Fibroblast of lung (primary cell): ENCODE measurements at regions not wholly inside any gene's neighbourhood (a gene's known extent, or its start where the extent isn't known, plus 50 kb on each side); places are given as distances from the start of the nearest gene placed in this dataset.

Experiments
- DNase-seq, 2 donors: peaks; one replicate each; pipeline versions ENCODE4 v3.0.0 to v3.0.0-alpha.2; 2010; ENCODE audit warnings: low read depth in 2 of 2
- H2AFZ ChIP-seq: 2 replicates; pipeline ENCODE4 v1.5.1; 2012; ENCODE audit warnings: low read length, control low read depth, inconsistent platforms
- H3K27ac ChIP-seq: 2 replicates; pipeline ENCODE4 v1.5.1; 2011; ENCODE audit warnings: low read length, control low read depth; ENCODE audit not compliant: insufficient read depth
- H3K27me3 ChIP-seq: 2 replicates; pipeline ENCODE4 v1.5.1; 2011; ENCODE audit warnings: mild to moderate bottlenecking, low read length; ENCODE audit not compliant: control insufficient read depth, insufficient read depth
- H3K36me3 ChIP-seq: 2 replicates; pipeline ENCODE4 v1.5.1; 2011; ENCODE audit warnings: low read length; ENCODE audit not compliant: control insufficient read depth, insufficient read depth
- H3K4me1 ChIP-seq: 2 replicates; pipeline ENCODE4 v1.5.1; 2011; ENCODE audit warnings: low read length; ENCODE audit not compliant: control insufficient read depth, insufficient read depth; ENCODE audit errors: extremely low read depth
- H3K4me2 ChIP-seq: 2 replicates; pipeline ENCODE4 v1.5.1; 2011; ENCODE audit warnings: low read length, control low read depth; ENCODE audit not compliant: insufficient read depth; ENCODE audit errors: extremely low read depth
- H3K4me3 ChIP-seq, 4 experiments: fragments of 200-600 bp in 1 of 4; sonication (generic) in 1 of 4; replicated peaks in 1 of 4; 2 replicates each; pipeline ENCODE4 v1.5.1; 2011 to 2016; ENCODE audit warnings: low read length in 4 of 4, low read depth in 3 of 4, mild to moderate bottlenecking in 3 of 4, control low read depth in 2 of 4, inconsistent platforms in 1 of 4, mixed read lengths in 1 of 4; ENCODE audit not compliant: insufficient read depth in 1 of 4; ENCODE audit errors: control extremely low read depth in 1 of 4
- H3K79me2 ChIP-seq: 2 replicates; pipeline ENCODE4 v1.5.1; 2012; ENCODE audit warnings: mild to moderate bottlenecking, low read length, inconsistent platforms; ENCODE audit not compliant: control insufficient read depth, insufficient read depth
- H3K9ac ChIP-seq: 2 replicates; pipeline ENCODE4 v1.5.1; 2011; ENCODE audit warnings: mild to moderate bottlenecking, low read length, control low read depth; ENCODE audit not compliant: insufficient read depth
- H3K9me3 ChIP-seq: 2 replicates; pipeline ENCODE4 v1.5.1; 2012; ENCODE audit warnings: low read depth, low read length; ENCODE audit not compliant: control insufficient read depth, insufficient read depth
- H4K20me1 ChIP-seq: 2 replicates; pipeline ENCODE4 v1.5.1; 2011; ENCODE audit warnings: low read length; ENCODE audit not compliant: control insufficient read depth, insufficient read depth; ENCODE audit errors: extremely low read depth
- EZH2 ChIP-seq: IDR thresholded peaks from 2 replicates; pipeline ENCODE4 v1.5.1; 2012; ENCODE audit warnings: low read length, control low read depth, mild to moderate bottlenecking; ENCODE audit errors: missing control alignments
- TF ChIP-seq, protein P1 (sequence below), 2 donors: IDR thresholded peaks in 1 of 2; conservative IDR thresholded peaks in 1 of 2; 1 replicate in 1 of 2; 2 replicates in 1 of 2; pipeline ENCODE4 v1.5.1; 2011 to 2012; ENCODE audit warnings: low read length in 2 of 2, control low read depth in 1 of 2, inconsistent platforms in 1 of 2, low read depth in 1 of 2, mild to moderate bottlenecking in 1 of 2

DNA sequence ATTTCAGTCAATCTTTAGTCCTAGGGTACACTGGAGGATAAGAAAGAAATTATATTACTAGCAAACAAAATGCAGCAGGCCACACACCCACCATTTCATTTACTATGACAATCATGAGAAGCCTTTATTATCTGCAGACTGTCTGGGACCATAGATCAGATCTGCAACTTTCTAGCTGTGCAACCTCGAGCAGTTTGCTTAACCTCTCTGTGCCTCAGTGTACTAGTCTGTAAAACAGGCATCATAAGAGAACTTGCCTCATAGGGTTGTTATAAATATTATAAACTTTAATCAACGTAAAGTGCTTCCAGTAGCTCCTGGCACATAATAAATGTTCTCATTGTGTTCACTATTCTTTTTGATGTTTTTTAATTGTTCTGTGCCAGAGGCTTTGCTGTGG is 128.2 kb upstream of the C1QTNF7 start:
- H4K20me1 ChIP-seq = no peaks in the 10 kb centered on the region
- no peak overlapping the region for H3K4me3 ChIP-seq
- peaks cover 9% of the 10 kb centered on the region for H3K4me1 ChIP-seq
- H2AFZ ChIP-seq = no peak overlapping the region
- no peaks in the 10 kb centered on the region for H3K36me3 ChIP-seq
- no peak overlapping the region for H3K4me2 ChIP-seq
- H3K79me2 ChIP-seq = no peaks in the 10 kb centered on the region
- H3K27ac ChIP-seq = no peak overlapping the region
- H3K27me3 ChIP-seq = no peaks in the 10 kb centered on the region
- no peak overlapping the region for H3K9ac ChIP-seq
- no peak for DNase-seq
- TF ChIP-seq, protein P1, sequence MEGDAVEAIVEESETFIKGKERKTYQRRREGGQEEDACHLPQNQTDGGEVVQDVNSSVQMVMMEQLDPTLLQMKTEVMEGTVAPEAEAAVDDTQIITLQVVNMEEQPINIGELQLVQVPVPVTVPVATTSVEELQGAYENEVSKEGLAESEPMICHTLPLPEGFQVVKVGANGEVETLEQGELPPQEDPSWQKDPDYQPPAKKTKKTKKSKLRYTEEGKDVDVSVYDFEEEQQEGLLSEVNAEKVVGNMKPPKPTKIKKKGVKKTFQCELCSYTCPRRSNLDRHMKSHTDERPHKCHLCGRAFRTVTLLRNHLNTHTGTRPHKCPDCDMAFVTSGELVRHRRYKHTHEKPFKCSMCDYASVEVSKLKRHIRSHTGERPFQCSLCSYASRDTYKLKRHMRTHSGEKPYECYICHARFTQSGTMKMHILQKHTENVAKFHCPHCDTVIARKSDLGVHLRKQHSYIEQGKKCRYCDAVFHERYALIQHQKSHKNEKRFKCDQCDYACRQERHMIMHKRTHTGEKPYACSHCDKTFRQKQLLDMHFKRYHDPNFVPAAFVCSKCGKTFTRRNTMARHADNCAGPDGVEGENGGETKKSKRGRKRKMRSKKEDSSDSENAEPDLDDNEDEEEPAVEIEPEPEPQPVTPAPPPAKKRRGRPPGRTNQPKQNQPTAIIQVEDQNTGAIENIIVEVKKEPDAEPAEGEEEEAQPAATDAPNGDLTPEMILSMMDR (conservative IDR thresholded peaks at IDR 0.05 in 1 of 2, IDR thresholded peaks at IDR 0.05 in 1 of 2; ENCODE audit: low read depth in 1 of 2, low read length in 2 of 2) = no peak
- no peak for TF ChIP-seq EZH2
- no peaks in the 10 kb centered on the region for H3K9me3 ChIP-seq

DNA sequence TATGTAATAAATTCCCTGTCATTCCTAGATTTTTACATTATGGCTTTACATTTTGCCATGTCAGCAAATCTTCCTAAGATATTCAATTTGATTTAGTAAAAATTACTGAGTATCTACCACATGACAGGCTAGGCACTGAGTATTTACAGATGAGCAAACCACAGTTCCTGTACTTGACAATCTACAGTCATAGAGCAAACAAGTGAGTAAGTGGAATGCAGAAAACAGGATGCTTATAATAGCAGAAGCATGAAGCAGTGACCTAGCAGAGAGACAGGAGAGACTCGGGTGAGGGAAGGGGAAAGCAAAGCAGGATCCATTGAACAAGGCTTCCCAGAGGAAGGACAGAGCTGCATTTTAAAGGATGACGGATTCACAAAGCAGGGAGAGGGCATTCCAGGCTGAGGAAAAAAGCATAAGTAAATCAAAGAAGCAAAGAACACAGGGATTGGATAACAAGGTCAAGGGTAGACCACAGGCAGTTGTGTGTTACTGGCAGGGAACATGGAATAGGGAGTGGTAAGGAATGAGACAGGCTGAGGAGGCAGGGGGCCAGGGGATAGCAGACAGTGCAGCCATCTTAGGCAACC is 124.7 kb upstream of the C1QTNF7 start:
- H3K27ac ChIP-seq = peak overlapping the region; percentile 62
- H3K36me3 ChIP-seq = no peaks in the 10 kb centered on the region
- DNase-seq = peak; percentile 59 to 60
- no peak overlapping the region for H3K9ac ChIP-seq
- H4K20me1 ChIP-seq = no peaks in the 10 kb centered on the region
- no peaks in the 10 kb centered on the region for H3K9me3 ChIP-seq
- no peaks in the 10 kb centered on the region for H3K79me2 ChIP-seq
- H3K4me3 ChIP-seq = no peak overlapping the region
- peak overlapping the region; percentile 28 for H3K4me2 ChIP-seq
- no peak for TF ChIP-seq EZH2
- TF ChIP-seq, protein P1 (conservative IDR thresholded peaks at IDR 0.05 in 1 of 2, IDR thresholded peaks at IDR 0.05 in 1 of 2; ENCODE audit: low read depth in 1 of 2, low read length in 2 of 2) = no peak
- H2AFZ ChIP-seq = peak overlapping the region; percentile 71
- H3K4me1 ChIP-seq = peaks cover 9% of the 10 kb centered on the region
- no peaks in the 10 kb centered on the region for H3K27me3 ChIP-seq

DNA sequence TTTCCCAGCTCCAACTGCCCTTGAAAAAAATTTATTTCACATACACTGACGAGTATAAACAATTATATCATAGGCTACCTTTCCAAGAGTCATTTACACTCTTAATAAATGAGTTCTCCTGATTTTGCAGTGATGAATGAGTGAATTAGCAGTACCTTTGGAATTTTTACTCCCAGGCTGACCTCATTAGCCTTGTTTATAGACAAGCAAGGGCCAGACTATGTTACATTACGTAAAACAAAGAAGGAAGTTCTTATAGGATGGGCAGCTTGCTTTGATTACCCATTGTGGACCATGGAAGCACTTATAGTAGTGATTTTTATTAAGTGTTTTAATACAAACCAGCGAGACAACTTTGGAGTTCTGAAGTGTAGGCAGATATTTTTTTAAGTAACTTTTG is 112.9 kb upstream of the C1QTNF7 start:
- H3K27me3 ChIP-seq = no peaks in the 10 kb centered on the region
- no peaks in the 10 kb centered on the region for H3K79me2 ChIP-seq
- no peak overlapping the region for H3K27ac ChIP-seq
- TF ChIP-seq EZH2 = no peak
- TF ChIP-seq, protein P1 (conservative IDR thresholded peaks at IDR 0.05 in 1 of 2, IDR thresholded peaks at IDR 0.05 in 1 of 2; ENCODE audit: low read depth in 1 of 2, low read length in 2 of 2) = no peak
- H3K4me2 ChIP-seq = no peak overlapping the region
- H3K9me3 ChIP-seq = no peaks in the 10 kb centered on the region
- peak in 1 of 2 donors; percentile 14 for DNase-seq
- no peak overlapping the region for H3K9ac ChIP-seq
- no peaks in the 10 kb centered on the region for H4K20me1 ChIP-seq
- no peaks in the 10 kb centered on the region for H3K36me3 ChIP-seq
- H3K4me3 ChIP-seq = no peak overlapping the region
- H2AFZ ChIP-seq = no peak overlapping the region
- H3K4me1 ChIP-seq = peaks cover 2% of the 10 kb centered on the region
